HUES6 (cell line): ENCODE measurements at regions not wholly inside any gene's neighbourhood (a gene's known extent, or its start where the extent isn't known, plus 50 kb on each side); places are given as distances from the start of the nearest gene placed in this dataset.

Experiments used
- H3K27ac ChIP-seq: 2 replicates; pipeline ENCODE4 v1.7.0; 2013; ENCODE audit warnings: low read depth, mild to moderate bottlenecking, low read length, inconsistent platforms
- H3K27me3 ChIP-seq: 2 replicates; pipeline ENCODE4 v1.6.1; 2013; ENCODE audit warnings: low read length; ENCODE audit not compliant: control insufficient read depth, insufficient read depth
- H3K36me3 ChIP-seq: 2 replicates; pipeline ENCODE4 v1.6.1; 2013; ENCODE audit warnings: low read length; ENCODE audit not compliant: control insufficient read depth, insufficient read depth
- H3K4me1 ChIP-seq: 2 replicates; pipeline ENCODE4 v1.6.1; 2013; ENCODE audit warnings: low read length; ENCODE audit not compliant: control insufficient read depth, insufficient read depth
- H3K4me3 ChIP-seq: 2 replicates; pipeline ENCODE4 v1.5.1; 2013; ENCODE audit warnings: low read depth, low read length
- H3K9ac ChIP-seq: one replicate; pipeline ENCODE4 v1.6.1; 2013; ENCODE audit warnings: mild to moderate bottlenecking, low read length
- H3K9me3 ChIP-seq: 2 replicates; pipeline ENCODE4 v1.6.1; 2013; ENCODE audit warnings: low read depth, low read length; ENCODE audit not compliant: control insufficient read depth, insufficient read depth

DNA sequence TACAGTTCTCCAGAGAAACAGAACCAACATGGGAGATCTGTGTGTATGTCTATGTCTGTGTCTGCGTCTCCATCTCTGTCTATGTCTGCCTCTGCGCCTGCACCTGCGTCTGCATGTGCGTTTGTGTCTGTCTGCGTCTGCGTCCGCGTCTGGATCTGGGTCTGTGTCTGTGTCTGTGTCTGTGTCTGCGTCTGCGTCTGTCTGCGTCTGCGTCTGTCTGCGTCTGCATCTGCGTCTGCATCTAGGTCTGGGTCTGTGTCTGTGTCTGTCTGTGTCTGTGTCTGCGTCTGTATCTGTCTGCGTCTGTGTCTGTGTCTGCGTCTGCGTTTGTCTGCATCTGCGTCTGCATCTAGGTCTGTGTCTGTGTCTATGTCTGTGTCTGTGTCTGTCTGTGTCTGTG lies 53.1 kb upstream of the SLC22A11 start:
- Histone ChIP-seq H3K27me3 (peaks cover 36% of the 10 kb centered on the region), H3K36me3 (no peaks in the 10 kb centered on the region), H3K27ac (no peak overlapping the region), H3K4me1 (no peaks in the 10 kb centered on the region), H3K9me3 (peaks cover 10% of the 10 kb centered on the region; the same call in 1 of the 2 replicates), H3K4me3 (no peak overlapping the region), H3K9ac (no peak overlapping the region)

DNA sequence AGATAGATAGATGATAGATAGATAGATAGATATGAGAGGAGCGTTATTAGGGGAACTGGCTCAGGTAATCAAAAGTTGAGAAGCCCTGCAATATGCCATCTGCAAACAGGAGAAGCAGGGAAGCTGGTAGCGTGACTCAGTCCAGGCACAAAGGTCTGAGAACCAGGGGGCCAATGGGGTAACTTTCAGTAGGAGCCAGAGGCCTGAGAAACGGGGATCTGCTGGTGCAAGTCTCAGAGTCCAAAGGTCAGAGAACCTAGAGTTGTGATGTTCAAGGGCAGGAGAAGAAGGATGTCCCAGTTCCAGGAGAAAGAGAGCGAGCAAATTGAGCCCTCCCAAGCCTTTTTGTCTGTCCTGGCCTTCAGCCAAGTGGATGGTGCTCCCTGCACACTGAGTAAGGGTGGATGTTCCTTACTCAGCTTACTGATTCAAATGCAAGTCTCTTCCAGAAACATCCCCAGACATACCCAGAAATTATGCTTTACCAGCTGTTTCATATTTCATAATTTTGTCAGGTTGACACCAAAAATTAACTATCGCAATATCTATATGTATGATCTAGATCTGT lies 52.5 kb upstream of the SLC22A11 start:
- H3K4me1 ChIP-seq: no peaks in the 10 kb centered on the region
- peaks cover 10% of the 10 kb centered on the region; the same call in 1 of the 2 replicates for H3K9me3 ChIP-seq
- H3K4me3 ChIP-seq: no peak overlapping the region

DNA sequence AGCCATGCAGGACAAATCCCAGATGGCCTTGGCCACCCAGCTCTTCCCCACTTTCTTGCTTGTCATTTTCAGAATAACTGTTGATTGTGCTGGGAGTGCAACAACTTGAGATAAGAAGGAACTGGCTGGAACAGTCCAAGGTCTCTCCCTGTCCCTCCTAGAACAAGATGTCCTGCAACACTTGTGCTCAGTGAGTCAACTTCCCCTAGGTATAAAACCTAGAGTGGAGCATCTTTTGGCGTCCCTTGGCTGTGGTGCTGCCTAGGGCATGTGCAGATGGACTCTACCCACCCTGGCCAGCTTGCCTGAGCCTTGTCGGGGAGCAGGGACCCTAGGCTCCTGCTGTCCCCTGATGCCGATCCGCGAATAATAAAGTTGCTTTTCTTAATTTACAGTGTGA lies 50.7 kb upstream of the SLC22A11 start:
- Histone ChIP-seq H3K27ac (no peak overlapping the region), H3K9me3 (peaks cover 10% of the 10 kb centered on the region; the same call in 1 of the 2 replicates), H3K27me3 (peaks cover 34% of the 10 kb centered on the region; the same call in 1 of the 2 replicates), H3K36me3 (no peaks in the 10 kb centered on the region), H3K9ac (no peak overlapping the region), H3K4me3 (no peak overlapping the region), H3K4me1 (no peaks in the 10 kb centered on the region)

More for the DNA sequence above, 52.5 kb upstream of the SLC22A11 start:
- H3K27me3 ChIP-seq: peaks cover 35% of the 10 kb centered on the region
- H3K9ac ChIP-seq: no peak overlapping the region
- no peak overlapping the region for H3K27ac ChIP-seq
- no peaks in the 10 kb centered on the region for H3K36me3 ChIP-seq
